AG09319 (cell line): ENCODE measurements at regions not wholly inside any gene's neighbourhood (a gene's known extent, or its start where the extent isn't known, plus 50 kb on each side); places are given as distances from the start of the nearest gene placed in this dataset.
"Not testable (repeated sequence)": the region's sequence is repeated elsewhere in the genome, so short reads cannot be mapped to it uniquely, and the experiment has no call there.

Source experiments
- DNase-seq: peaks from one replicate; pipeline ENCODE4 v3.0.0-alpha.2; 2010; ENCODE audit warnings: low read depth; ENCODE audit errors: extremely low read depth
- CTCF ChIP-seq: IDR thresholded peaks from 2 replicates; pipeline ENCODE4 v1.5.1; 2011; ENCODE audit warnings: low read depth, mild to moderate bottlenecking, inconsistent platforms, low read length, moderate library complexity

- no peak for TF ChIP-seq CTCF
- no peak for DNase-seq
Observed at GRCh38 chr2:82959727-82960126, 1499.4 kb downstream of the SUCLG1 start.

GRCh38 chr2:82954868-82955267 lies 1504.2 kb downstream of the SUCLG1 start:
- no peak for TF ChIP-seq CTCF
- no peak for DNase-seq

GRCh38 chr2:82939211-82939610 lies 1519.9 kb downstream of the SUCLG1 start:
- DNase-seq, result no peak
- no peak for TF ChIP-seq CTCF

- not testable (repeated sequence) for DNase-seq
Observed at GRCh38 chr2:82938321-82938845, 1520.7 kb downstream of the SUCLG1 start.

GRCh38 chr2:82913566-82913965 lies 1545.5 kb downstream of the SUCLG1 start:
- TF ChIP-seq CTCF, result no peak
- DNase-seq, result no peak

GRCh38 chr2:82896117-82896516 lies 1563.0 kb downstream of the SUCLG1 start:
- TF ChIP-seq CTCF, result no peak
- no peak for DNase-seq

- DNase-seq, result no peak
- TF ChIP-seq CTCF, result no peak
Observed at GRCh38 chr2:82893190-82893589, 1565.9 kb downstream of the SUCLG1 start.

- no peak for DNase-seq
- no peak for TF ChIP-seq CTCF
Observed at GRCh38 chr2:82879803-82880202, 1579.3 kb downstream of the SUCLG1 start.
